ENCODE measurements at regions not wholly inside any gene's neighbourhood (a gene's known extent, or its start where the extent isn't known, plus 50 kb on each side); places are given as distances from the start of the nearest gene placed in this dataset.

GRCh38 chr10:10532236-10532635 is 485.4 kb upstream of the CELF2 start:
- Histone ChIP-seq H3K36me3 (ENCODE audit: control insufficient read depth in 2 of 2, insufficient read depth in 2 of 2, low read length in 1 of 2) (no peaks in the 10 kb centered on the region), H4K20me1 (ENCODE audit: control insufficient read depth, insufficient read depth) (no peaks in the 10 kb centered on the region), H3K9ac (ENCODE audit: control insufficient read depth, insufficient read depth, low read length) (no peak overlapping the region), H2AFZ (ENCODE audit: control insufficient read depth, low read depth, low read length) (no peak overlapping the region), H3K4me1 (ENCODE audit: control insufficient read depth, insufficient read depth, low read length) (no peaks in the 10 kb centered on the region), H3K4me3 (no peak overlapping the region), H3K4me2 (ENCODE audit: control insufficient read depth, insufficient read depth) (no peak overlapping the region), H3K27me3 (replicated peaks in 1 of 2; ENCODE audit: control insufficient read depth in 2 of 2, insufficient read depth in 2 of 2, low read length in 1 of 2) (no peaks in the 10 kb centered on the region), H3K9me3 (replicated peaks; ENCODE audit: control insufficient read depth, insufficient read depth, low read length) (no peaks in the 10 kb centered on the region), H3K79me2 (ENCODE audit: control insufficient read depth, insufficient read depth, low read length) (no peaks in the 10 kb centered on the region), H3K27ac (ENCODE audit: control insufficient read depth, insufficient read depth) (no peak overlapping the region)
- CTCF ChIA-PET = interaction anchor here (0.8 kb wide), 1 partner anchor 14 kb away, joined by 3 read pairs; no protein-coding TSS in a partner anchor
- intact Hi-C loops (cut with micrococcal nuclease; ENCODE audit: unreplicated experiment) (no loop called here), in situ Hi-C loops (cut with MboI) (no loop called here)
- no peak for ATAC-seq
- no peak for DNase-seq (ENCODE audit: low read depth, low spot score)
- SMC1A ChIA-PET (ENCODE audit: uncharacterized antibody, unreplicated experiment) = no interaction called here
- FAIRE-seq = no peak
- RAD21 ChIA-PET (ENCODE audit: unreplicated experiment) = no interaction called here
- POLR2A ChIA-PET = no interaction called here
- WGBS (ENCODE audit: insufficient coverage, insufficient replicate concordance, low lambda C conversion rate, missing lambda C conversion rate) = 6% methylated on average over 1 of the region's 1 CpG
- no TSS peak for BruUV-seq (replicated peaks)
- TF ChIP-seq NFIC (IDR thresholded peaks at IDR 0.05; ENCODE audit: low read depth, low read length) = no peak
- TF ChIP-seq EED (IDR thresholded peaks at IDR 0.05; ENCODE audit: low read depth) = no peak
- TF ChIP-seq MYB (IDR thresholded peaks at IDR 0.05; ENCODE audit: borderline replicate concordance, low read depth, low read length) = no peak
- no peak for TF ChIP-seq IRF3 (IDR thresholded peaks at IDR 0.05)
- no peak for TF ChIP-seq HSF1 (IDR thresholded peaks at IDR 0.05; ENCODE audit: low read depth, low read length)
- no peak for TF ChIP-seq POLR2A (IDR thresholded peaks at IDR 0.05; ENCODE audit: low read depth, low read length)
- no peak for TF ChIP-seq KLF5 (IDR thresholded peaks at IDR 0.05; ENCODE audit: partially characterized antibody)
- no peak for TF ChIP-seq ELK1 (IDR thresholded peaks at IDR 0.05; ENCODE audit: low read depth, low read length)
- TF ChIP-seq SIN3A (IDR thresholded peaks at IDR 0.05; ENCODE audit: low read depth, low read length) = no peak
- TF ChIP-seq ATF7 (IDR thresholded peaks at IDR 0.05; ENCODE audit: low read depth) = no peak
- no peak for TF ChIP-seq SRF (IDR thresholded peaks at IDR 0.05; ENCODE audit: low read depth in 2 of 2, low read length in 2 of 2)
- no peak for TF ChIP-seq PRDM15 (CRISPR knock-in tag; IDR thresholded peaks at IDR 0.05)
- TF ChIP-seq RUNX3 (IDR thresholded peaks at IDR 0.05; ENCODE audit: low read length) = no peak
- TF ChIP-seq PBX3 (IDR thresholded peaks at IDR 0.05; ENCODE audit: insufficient replicate concordance, low read depth, low read length) = no peak
- TF ChIP-seq USF1 (IDR thresholded peaks at IDR 0.05; ENCODE audit: borderline replicate concordance, extremely low read length, insufficient read depth, low read depth, low read length) = no peak
- TF ChIP-seq SMC3 (IDR thresholded peaks at IDR 0.05; ENCODE audit: borderline replicate concordance, low read length) = no peak
- TF ChIP-seq CBX3 (IDR thresholded peaks at IDR 0.05; ENCODE audit: borderline replicate concordance, low read depth) = no peak
